HepG2 (cell line): ENCODE measurements at regions not wholly inside any gene's neighbourhood (a gene's known extent, or its start where the extent isn't known, plus 50 kb on each side); places are given as distances from the start of the nearest gene placed in this dataset.

Experiments
- ATAC-seq: fragments of 200-7000 bp; cut with Tn5 transposase; 3 replicates; pipeline ENCODE4 v1.9.1; 2020; ENCODE audit warnings: mild to moderate bottlenecking, moderate library complexity
- BruUV-seq: library from RNA; stranded (reverse); fragments of 400-500 nt; replicated peaks from 2 replicates; lab custom pipeline; 2021; lab: Mats Ljungman, UMichigan
- CTCF ChIA-PET: fragments of 300-600 bp; formaldehyde crosslinking; extraction: SDS; loops from one replicate; lab custom pipeline; 2021; ENCODE audit warnings: low total read pairs, inconsistent platforms, low intra/inter-chr PET ratio; lab: Yijun Ruan, JAX
- POLR2A ChIA-PET: fragments of 350-600 bp; sonication (Branson Sonifier 250); formaldehyde crosslinking; loops from one replicate; lab custom pipeline; 2020; ENCODE audit warnings: antibody characterized with exemption, inconsistent platforms; lab: Yijun Ruan, JAX
- DNase-seq: peaks from one replicate; pipeline ENCODE4 v3.0.0-alpha.2; 2015; ENCODE audit warnings: low spot score
- FAIRE-seq: peaks from 3 replicates; lab custom pipeline; 2011; peaks lifted over from hg19 to GRCh38; lab: Jason Lieb, UNC
- H2AFZ ChIP-seq: one replicate; pipeline ENCODE4 v1.6.1; 2011; ENCODE audit warnings: low read length, inconsistent platforms
- H3K27ac ChIP-seq: fragments of 300-600 bp; 3 replicates; pipeline ENCODE4 v1.8.0; 2011; ENCODE audit warnings: mixed run types, mild to moderate bottlenecking, mixed read lengths, low read length, inconsistent platforms; ENCODE audit not compliant: insufficient read depth; ENCODE audit errors: extremely low read length
- H3K27me3 ChIP-seq, 2 experiments: fragments of 200-600 bp in 1 of 2; 2 replicates in 1 of 2; 3 replicates in 1 of 2; pipeline versions ENCODE4 v1.6.0 to v1.8.0; 2011; ENCODE audit warnings: low read length in 2 of 2, mild to moderate bottlenecking in 2 of 2, moderate library complexity in 2 of 2, inconsistent platforms in 1 of 2; ENCODE audit not compliant: insufficient read depth in 2 of 2, control insufficient read depth in 1 of 2
- H3K36me3 ChIP-seq, 2 experiments: fragments of 200-600 bp in 1 of 2; replicated peaks in 1 of 2; 2 replicates in 1 of 2; 3 replicates in 1 of 2; pipeline versions ENCODE4 v1.5.1 to v1.8.0; 2011; ENCODE audit warnings: low read length in 2 of 2, inconsistent platforms in 1 of 2; ENCODE audit not compliant: insufficient read depth in 2 of 2, control insufficient read depth in 1 of 2
- H3K4me1 ChIP-seq: 2 replicates; pipeline ENCODE4 v1.5.1; 2012; ENCODE audit warnings: low read length, inconsistent platforms; ENCODE audit not compliant: insufficient read depth
- H3K4me2 ChIP-seq: 2 replicates; pipeline ENCODE4 v1.6.0; 2011; ENCODE audit warnings: low read depth, low read length, inconsistent platforms
- H3K4me3 ChIP-seq, 3 experiments: fragments of 200-600 bp in 1 of 3; sonication (generic), shearing (Covaris generic) in 1 of 3; replicated peaks in 1 of 3; 2 replicates each; pipeline ENCODE4 v1.5.1; 2011 to 2016; ENCODE audit warnings: low read length in 3 of 3, inconsistent platforms in 2 of 3, low read depth in 2 of 3, mild to moderate bottlenecking in 2 of 3, control low read depth in 1 of 3, mixed read lengths in 1 of 3; ENCODE audit not compliant: insufficient read depth in 1 of 3
- H3K79me2 ChIP-seq: one replicate; pipeline ENCODE4 v1.6.1; 2011; ENCODE audit warnings: low read length, inconsistent platforms; ENCODE audit not compliant: insufficient read depth
- H3K9ac ChIP-seq: 2 replicates; pipeline ENCODE4 v1.6.0; 2011; ENCODE audit warnings: mild to moderate bottlenecking, low read depth, low read length, inconsistent platforms; ENCODE audit not compliant: insufficient read depth
- H3K9me3 ChIP-seq: 2 replicates; pipeline ENCODE4 v1.5.1; 2012; ENCODE audit warnings: mild to moderate bottlenecking, low read length
- H4K20me1 ChIP-seq: 2 replicates; pipeline ENCODE4 v1.6.0; 2011; ENCODE audit warnings: inconsistent platforms, mild to moderate bottlenecking, low read length, moderate library complexity; ENCODE audit not compliant: insufficient read depth
- DNMT1 ChIP-seq: sonication (generic); formaldehyde crosslinking; IDR thresholded peaks from 2 replicates; pipeline ENCODE4 v1.5.1; 2020; ENCODE audit warnings: mild to moderate bottlenecking, missing genetic modification reagents
- GATAD2A ChIP-seq: IDR thresholded peaks from 2 replicates; pipeline ENCODE4 v1.6.1; 2016
- HMG20A ChIP-seq: IDR thresholded peaks from 2 replicates; pipeline ENCODE4 v1.6.1; 2016; ENCODE audit warnings: borderline replicate concordance
- MED13 ChIP-seq: sonication (generic); formaldehyde crosslinking; IDR thresholded peaks from 2 replicates; pipeline ENCODE4 v1.5.0; 2020; ENCODE audit warnings: missing genetic modification reagents
- PCBP1 ChIP-seq: fragments of 200-400 bp; formaldehyde crosslinking; IDR thresholded peaks from 2 replicates; pipeline ENCODE4 v1.6.1; 2017; ENCODE audit warnings: mild to moderate bottlenecking, low read depth, low read length, borderline replicate concordance
- RXRA ChIP-seq: sonication (generic); formaldehyde crosslinking; IDR thresholded peaks from 2 replicates; pipeline ENCODE4 v1.5.1; 2020; ENCODE audit warnings: missing genetic modification reagents
- SATB2 ChIP-seq: sonication (generic); formaldehyde crosslinking; IDR thresholded peaks from 2 replicates; pipeline ENCODE4 v1.5.0; 2020; ENCODE audit warnings: missing genetic modification reagents
- SOX5 ChIP-seq: IDR thresholded peaks from 2 replicates; pipeline ENCODE4 v1.6.1; 2016; ENCODE audit warnings: borderline replicate concordance
- SRY ChIP-seq: sonication (generic); formaldehyde crosslinking; IDR thresholded peaks from 2 replicates; pipeline ENCODE4 v1.8.0; 2022; ENCODE audit warnings: mild to moderate bottlenecking, missing genetic modification reagents
- ZNF30 ChIP-seq: sonication (generic); formaldehyde crosslinking; IDR thresholded peaks from 2 replicates; pipeline ENCODE4 v1.5.0; 2020; ENCODE audit warnings: mild to moderate bottlenecking, missing genetic modification reagents
- ZNF501 ChIP-seq: sonication (generic); formaldehyde crosslinking; IDR thresholded peaks from 2 replicates; pipeline ENCODE4 v1.5.1; 2020; ENCODE audit warnings: mild to moderate bottlenecking, moderate library complexity, missing genetic modification reagents
- ZNF557 ChIP-seq: sonication (generic); formaldehyde crosslinking; IDR thresholded peaks from 2 replicates; pipeline ENCODE4 v1.4.0; 2020; ENCODE audit warnings: missing genetic modification reagents
- ZNF776 ChIP-seq: sonication (generic); formaldehyde crosslinking; IDR thresholded peaks from 2 replicates; pipeline ENCODE4 v1.4.0; 2020; ENCODE audit warnings: mild to moderate bottlenecking, missing genetic modification reagents
- ZNF879 ChIP-seq: sonication (generic); formaldehyde crosslinking; IDR thresholded peaks from 2 replicates; pipeline ENCODE4 v1.8.1; 2023; ENCODE audit warnings: missing genetic modification reagents
- WGBS: methylation state at CpG from one replicate; pipeline ENCODE4 v1.1.6; 2017; ENCODE audit warnings: low lambda C conversion rate; 5-methylcytosine and 5-hydroxymethylcytosine counted together
- in situ Hi-C: cut with HindIII; loops from 2 replicates; pipeline ENCODE4 v1.10.0; 2017; ENCODE audit warnings: low pct_unique_long_range_greater_than_20kb; ENCODE audit not compliant: extremely low pct_ligation_motif_present
- intact Hi-C: fragments of 100-400 bp; cut with micrococcal nuclease; formaldehyde crosslinking; loops from one replicate; pipeline ENCODE4 v1.10.0; 2022; ENCODE audit not compliant: unreplicated experiment
- TF ChIP-seq, protein P1 (sequence below): IDR thresholded peaks from 2 replicates; pipeline ENCODE4 v1.6.1; 2016; ENCODE audit warnings: missing biosample characterization, missing genetic modification reagents, low read depth
- TF ChIP-seq, protein P2 (sequence below): sonication (generic); formaldehyde crosslinking; IDR thresholded peaks from 2 replicates; pipeline ENCODE4 v1.4.0; 2020; ENCODE audit warnings: missing genetic modification reagents, low read depth, mild to moderate bottlenecking, borderline replicate concordance
- TF ChIP-seq, protein P3 (sequence below): sonication (generic); formaldehyde crosslinking; IDR thresholded peaks from 2 replicates; pipeline ENCODE4 v1.4.0; 2020; ENCODE audit warnings: low read depth, missing genetic modification reagents

DNA sequence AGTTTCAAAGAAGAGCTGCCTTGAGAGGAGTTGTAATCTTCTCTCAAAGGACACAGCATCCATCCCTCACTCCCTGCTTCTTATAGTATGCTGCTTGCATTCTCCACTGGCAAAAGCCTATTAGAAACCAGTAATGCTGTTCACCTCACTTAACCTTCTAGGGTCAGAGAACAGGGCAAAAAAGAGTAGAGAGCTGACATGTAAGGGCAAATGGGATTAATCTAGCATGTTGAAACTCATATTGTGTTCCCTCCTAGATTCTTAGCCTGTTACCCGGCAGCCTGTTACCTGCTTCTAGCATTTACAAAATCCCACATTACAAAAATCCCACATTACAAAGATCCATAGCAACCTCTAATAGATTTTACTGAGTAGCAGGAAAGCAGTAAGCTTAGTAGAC is 244.7 kb downstream of the SLC7A11 start:
- H3K9me3 ChIP-seq = no peaks in the 10 kb centered on the region
- 0% methylated on average over 1 of the region's 1 CpG for WGBS
- in situ Hi-C loops (no loop called here), intact Hi-C loops (no loop called here)
- H3K4me3 ChIP-seq = no peak overlapping the region
- H3K9ac ChIP-seq = no peak overlapping the region
- DNase-seq (no peak), ATAC-seq (no peak), FAIRE-seq (no peak)
- no peaks in the 10 kb centered on the region; a peak in 1 of 5 replicates for H3K27me3 ChIP-seq
- no peak overlapping the region for H2AFZ ChIP-seq
- H3K79me2 ChIP-seq = no peaks in the 10 kb centered on the region
- ChIA-PET CTCF (no interaction called here), POLR2A (no interaction called here)
- BruUV-seq = no TSS peak
- no peak overlapping the region for H3K27ac ChIP-seq
- no peak overlapping the region for H3K4me2 ChIP-seq
- no peaks in the 10 kb centered on the region for H3K36me3 ChIP-seq
- no peaks in the 10 kb centered on the region for H4K20me1 ChIP-seq
- H3K4me1 ChIP-seq = no peaks in the 10 kb centered on the region
- TF ChIP-seq, protein P1, sequence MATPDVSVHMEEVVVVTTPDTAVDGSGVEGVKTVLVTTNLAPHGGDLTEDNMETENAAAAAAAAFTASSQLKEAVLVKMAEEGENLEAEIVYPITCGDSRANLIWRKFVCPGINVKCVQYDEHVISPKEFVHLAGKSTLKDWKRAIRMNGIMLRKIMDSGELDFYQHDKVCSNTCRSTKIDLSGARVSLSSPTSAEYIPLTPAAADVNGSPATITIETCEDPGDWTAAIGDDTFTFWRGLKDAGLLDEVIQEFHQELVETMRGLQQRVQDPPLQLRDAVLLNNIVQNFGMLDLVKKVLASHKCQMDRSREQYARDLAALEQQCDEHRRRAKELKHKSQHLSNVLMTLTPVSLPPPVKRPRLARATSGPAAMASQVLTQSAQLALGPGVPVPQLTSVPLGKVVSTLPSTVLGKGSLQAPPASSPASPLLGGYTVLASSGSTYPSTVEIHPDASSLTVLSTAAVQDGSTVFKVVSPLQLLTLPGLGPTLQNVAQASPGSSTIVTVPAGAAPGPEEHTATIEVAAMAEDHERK = no peak
- no peak for TF ChIP-seq ZNF501 (CRISPR knock-in tag)
- TF ChIP-seq SATB2 = no peak
- no peak for TF ChIP-seq DNMT1
- no peak for TF ChIP-seq GATAD2A (CRISPR knock-in tag)
- TF ChIP-seq ZNF776 (CRISPR knock-in tag) = no peak
- no peak for TF ChIP-seq MED13 (CRISPR knock-in tag)
- no peak for TF ChIP-seq PCBP1
- TF ChIP-seq, protein P2, sequence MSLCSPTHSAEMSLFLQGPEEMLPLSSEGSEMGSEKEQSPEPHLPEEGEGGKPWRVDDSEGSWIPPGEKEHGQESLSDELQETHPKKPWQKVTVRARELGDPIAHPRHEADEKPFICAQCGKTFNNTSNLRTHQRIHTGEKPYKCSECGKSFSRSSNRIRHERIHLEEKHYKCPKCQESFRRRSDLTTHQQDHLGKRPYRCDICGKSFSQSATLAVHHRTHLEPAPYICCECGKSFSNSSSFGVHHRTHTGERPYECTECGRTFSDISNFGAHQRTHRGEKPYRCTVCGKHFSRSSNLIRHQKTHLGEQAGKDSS = no peak
- TF ChIP-seq HMG20A (CRISPR knock-in tag) = no peak
- no peak for TF ChIP-seq ZNF30 (CRISPR knock-in tag)
- TF ChIP-seq SRY (CRISPR knock-in tag) = no peak
- TF ChIP-seq ZNF879 = no peak
- TF ChIP-seq, protein P3, sequence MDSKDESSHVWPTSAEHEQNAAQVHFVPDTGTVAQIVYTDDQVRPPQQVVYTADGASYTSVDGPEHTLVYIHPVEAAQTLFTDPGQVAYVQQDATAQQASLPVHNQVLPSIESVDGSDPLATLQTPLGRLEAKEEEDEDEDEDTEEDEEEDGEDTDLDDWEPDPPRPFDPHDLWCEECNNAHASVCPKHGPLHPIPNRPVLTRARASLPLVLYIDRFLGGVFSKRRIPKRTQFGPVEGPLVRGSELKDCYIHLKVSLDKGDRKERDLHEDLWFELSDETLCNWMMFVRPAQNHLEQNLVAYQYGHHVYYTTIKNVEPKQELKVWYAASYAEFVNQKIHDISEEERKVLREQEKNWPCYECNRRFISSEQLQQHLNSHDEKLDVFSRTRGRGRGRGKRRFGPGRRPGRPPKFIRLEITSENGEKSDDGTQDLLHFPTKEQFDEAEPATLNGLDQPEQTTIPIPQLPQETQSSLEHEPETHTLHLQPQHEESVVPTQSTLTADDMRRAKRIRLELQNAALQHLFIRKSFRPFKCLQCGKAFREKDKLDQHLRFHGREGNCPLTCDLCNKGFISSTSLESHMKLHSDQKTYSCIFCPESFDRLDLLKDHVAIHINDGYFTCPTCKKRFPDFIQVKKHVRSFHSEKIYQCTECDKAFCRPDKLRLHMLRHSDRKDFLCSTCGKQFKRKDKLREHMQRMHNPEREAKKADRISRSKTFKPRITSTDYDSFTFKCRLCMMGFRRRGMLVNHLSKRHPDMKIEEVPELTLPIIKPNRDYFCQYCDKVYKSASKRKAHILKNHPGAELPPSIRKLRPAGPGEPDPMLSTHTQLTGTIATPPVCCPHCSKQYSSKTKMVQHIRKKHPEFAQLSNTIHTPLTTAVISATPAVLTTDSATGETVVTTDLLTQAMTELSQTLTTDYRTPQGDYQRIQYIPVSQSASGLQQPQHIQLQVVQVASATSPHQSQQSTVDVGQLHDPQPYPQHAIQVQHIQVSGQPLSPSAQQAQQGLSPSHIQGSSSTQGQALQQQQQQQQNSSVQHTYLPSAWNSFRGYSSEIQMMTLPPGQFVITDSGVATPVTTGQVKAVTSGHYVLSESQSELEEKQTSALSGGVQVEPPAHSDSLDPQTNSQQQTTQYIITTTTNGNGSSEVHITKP (CRISPR knock-in tag) = no peak
- no peak for TF ChIP-seq RXRA (CRISPR knock-in tag)
- no peak for TF ChIP-seq ZNF557
- TF ChIP-seq SOX5 (CRISPR knock-in tag) = no peak
